ENCODE measurements at regions not wholly inside any gene's neighbourhood (a gene's known extent, or its start where the extent isn't known, plus 50 kb on each side); places are given as distances from the start of the nearest gene placed in this dataset.

GRCh38 chrX:20538974-20539373, 272.3 kb upstream of the RPS6KA3 start:
- TF ChIP-seq, protein P1, sequence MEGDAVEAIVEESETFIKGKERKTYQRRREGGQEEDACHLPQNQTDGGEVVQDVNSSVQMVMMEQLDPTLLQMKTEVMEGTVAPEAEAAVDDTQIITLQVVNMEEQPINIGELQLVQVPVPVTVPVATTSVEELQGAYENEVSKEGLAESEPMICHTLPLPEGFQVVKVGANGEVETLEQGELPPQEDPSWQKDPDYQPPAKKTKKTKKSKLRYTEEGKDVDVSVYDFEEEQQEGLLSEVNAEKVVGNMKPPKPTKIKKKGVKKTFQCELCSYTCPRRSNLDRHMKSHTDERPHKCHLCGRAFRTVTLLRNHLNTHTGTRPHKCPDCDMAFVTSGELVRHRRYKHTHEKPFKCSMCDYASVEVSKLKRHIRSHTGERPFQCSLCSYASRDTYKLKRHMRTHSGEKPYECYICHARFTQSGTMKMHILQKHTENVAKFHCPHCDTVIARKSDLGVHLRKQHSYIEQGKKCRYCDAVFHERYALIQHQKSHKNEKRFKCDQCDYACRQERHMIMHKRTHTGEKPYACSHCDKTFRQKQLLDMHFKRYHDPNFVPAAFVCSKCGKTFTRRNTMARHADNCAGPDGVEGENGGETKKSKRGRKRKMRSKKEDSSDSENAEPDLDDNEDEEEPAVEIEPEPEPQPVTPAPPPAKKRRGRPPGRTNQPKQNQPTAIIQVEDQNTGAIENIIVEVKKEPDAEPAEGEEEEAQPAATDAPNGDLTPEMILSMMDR (IDR thresholded peaks at IDR 0.05; ENCODE audit: low read depth, low read length), result no peak
- TF ChIP-seq EZH2phosphoT487 (IDR thresholded peaks at IDR 0.05; ENCODE audit: low read depth), result no peak
